ENCODE measurements at regions not wholly inside any gene's neighbourhood (a gene's known extent, or its start where the extent isn't known, plus 50 kb on each side); places are given as distances from the start of the nearest gene placed in this dataset.

DNA sequence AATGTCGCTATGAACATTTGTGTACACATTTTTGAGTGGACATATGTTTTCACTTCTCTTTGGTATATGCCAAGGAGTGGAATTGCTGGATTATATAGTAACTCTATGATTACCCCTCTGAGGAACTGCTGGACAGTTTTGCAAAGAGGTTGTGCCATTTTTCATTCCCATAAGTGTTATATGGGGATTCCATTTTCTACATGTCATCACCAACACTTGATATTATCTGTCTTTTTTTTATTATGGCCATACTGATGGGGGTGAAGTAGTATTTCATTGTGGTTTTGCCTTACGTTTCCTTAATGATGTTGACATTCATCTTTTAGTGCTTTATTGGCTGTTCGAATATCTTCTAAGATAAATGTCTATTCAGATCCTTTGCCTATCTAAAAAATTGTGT, 171.8 kb upstream of the LAMA2 start:
- WGBS = 80% methylated on average over 3 of the region's 3 CpGs
- no peak overlapping the region for H3K4me3 ChIP-seq (ENCODE audit: low read depth in 1 of 3, low read length in 3 of 3)
- peaks cover 0 to 4% (median 0%) of the 10 kb centered on the region in 4 donors for H3K27me3 ChIP-seq (ENCODE audit: control insufficient read depth in 4 of 4, insufficient read depth in 4 of 4, low read length in 3 of 4)
- H3K9ac ChIP-seq (ENCODE audit: low read depth in 1 of 2, low read length in 2 of 2) = no peak overlapping the region
- no peak for DNase-seq (ENCODE audit: low spot score)
- no peaks in the 10 kb centered on the region for H3K36me3 ChIP-seq (ENCODE audit: control insufficient read depth in 4 of 4, insufficient read depth in 3 of 4, low read depth in 1 of 4, low read length in 3 of 4)
- TF ChIP-seq FOXA2 (IDR thresholded peaks at IDR 0.05) (no peak), EGR1 (IDR thresholded peaks at IDR 0.05; ENCODE audit: low read depth in 2 of 2) (no peak), RXRA (IDR thresholded peaks at IDR 0.05) (no peak), HNF4A (conservative IDR thresholded peaks at IDR 0.05) (no peak), FOXA1 (IDR thresholded peaks at IDR 0.05) (no peak)
- no peaks in the 10 kb centered on the region for H3K9me3 ChIP-seq (ENCODE audit: control insufficient read depth in 4 of 4, low read length in 3 of 4)
- H3K27ac ChIP-seq (ENCODE audit: low read depth in 1 of 2, low read length in 2 of 2) = no peak overlapping the region
- H3K4me1 ChIP-seq (ENCODE audit: control insufficient read depth in 4 of 4, insufficient read depth in 4 of 4, low read length in 3 of 4) = no peaks in the 10 kb centered on the region

DNA sequence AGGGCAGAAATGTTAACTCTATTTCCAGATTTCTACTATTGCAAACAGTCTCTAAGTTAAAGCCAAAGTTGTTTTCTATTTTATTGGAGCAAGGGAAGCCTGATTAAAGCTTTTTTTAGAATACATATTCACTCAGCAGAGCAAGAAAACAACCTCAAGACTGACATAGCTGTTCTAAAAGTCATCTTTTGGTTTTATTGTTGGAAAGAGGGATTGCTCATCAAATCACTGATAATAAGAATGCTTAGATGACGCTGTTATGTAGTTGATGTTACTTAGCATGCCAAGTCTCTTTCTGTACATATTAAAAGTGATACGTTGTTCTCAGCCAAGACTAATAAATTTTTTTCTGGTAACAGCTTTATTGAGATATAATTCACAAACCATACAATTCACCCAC, 172.6 kb upstream of the LAMA2 start:
- TF ChIP-seq, protein P1, sequence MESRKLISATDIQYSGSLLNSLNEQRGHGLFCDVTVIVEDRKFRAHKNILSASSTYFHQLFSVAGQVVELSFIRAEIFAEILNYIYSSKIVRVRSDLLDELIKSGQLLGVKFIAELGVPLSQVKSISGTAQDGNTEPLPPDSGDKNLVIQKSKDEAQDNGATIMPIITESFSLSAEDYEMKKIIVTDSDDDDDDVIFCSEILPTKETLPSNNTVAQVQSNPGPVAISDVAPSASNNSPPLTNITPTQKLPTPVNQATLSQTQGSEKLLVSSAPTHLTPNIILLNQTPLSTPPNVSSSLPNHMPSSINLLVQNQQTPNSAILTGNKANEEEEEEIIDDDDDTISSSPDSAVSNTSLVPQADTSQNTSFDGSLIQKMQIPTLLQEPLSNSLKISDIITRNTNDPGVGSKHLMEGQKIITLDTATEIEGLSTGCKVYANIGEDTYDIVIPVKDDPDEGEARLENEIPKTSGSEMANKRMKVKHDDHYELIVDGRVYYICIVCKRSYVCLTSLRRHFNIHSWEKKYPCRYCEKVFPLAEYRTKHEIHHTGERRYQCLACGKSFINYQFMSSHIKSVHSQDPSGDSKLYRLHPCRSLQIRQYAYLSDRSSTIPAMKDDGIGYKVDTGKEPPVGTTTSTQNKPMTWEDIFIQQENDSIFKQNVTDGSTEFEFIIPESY (IDR thresholded peaks at IDR 0.05) = no peak
- TF ChIP-seq RXRA (IDR thresholded peaks at IDR 0.05) (no peak), EGR1 (IDR thresholded peaks at IDR 0.05; ENCODE audit: low read depth in 2 of 2) (no peak), ATF3 (IDR thresholded peaks at IDR 0.05) (no peak), NR2F2 (IDR thresholded peaks at IDR 0.05) (no peak), YY1 (IDR thresholded peaks at IDR 0.05) (no peak), SP1 (IDR thresholded peaks at IDR 0.05) (no peak), FOXA1 (IDR thresholded peaks at IDR 0.05) (no peak), GABPA (IDR thresholded peaks at IDR 0.05 in 1 of 2, conservative IDR thresholded peaks at IDR 0.05 in 1 of 2) (no peak), HNF4A (conservative IDR thresholded peaks at IDR 0.05) (no peak), TAF1 (conservative IDR thresholded peaks at IDR 0.05) (no peak), MAX (IDR thresholded peaks at IDR 0.05) (no peak), RAD21 (IDR thresholded peaks at IDR 0.05) (no peak), CTCF (IDR thresholded peaks at IDR 0.05; ENCODE audit: low read depth, low read length, missing input control) (no peak), FOXA2 (IDR thresholded peaks at IDR 0.05) (no peak), HNF4G (IDR thresholded peaks at IDR 0.05) (no peak), JUND (IDR thresholded peaks at IDR 0.05) (no peak)
- TF ChIP-seq, protein P2, sequence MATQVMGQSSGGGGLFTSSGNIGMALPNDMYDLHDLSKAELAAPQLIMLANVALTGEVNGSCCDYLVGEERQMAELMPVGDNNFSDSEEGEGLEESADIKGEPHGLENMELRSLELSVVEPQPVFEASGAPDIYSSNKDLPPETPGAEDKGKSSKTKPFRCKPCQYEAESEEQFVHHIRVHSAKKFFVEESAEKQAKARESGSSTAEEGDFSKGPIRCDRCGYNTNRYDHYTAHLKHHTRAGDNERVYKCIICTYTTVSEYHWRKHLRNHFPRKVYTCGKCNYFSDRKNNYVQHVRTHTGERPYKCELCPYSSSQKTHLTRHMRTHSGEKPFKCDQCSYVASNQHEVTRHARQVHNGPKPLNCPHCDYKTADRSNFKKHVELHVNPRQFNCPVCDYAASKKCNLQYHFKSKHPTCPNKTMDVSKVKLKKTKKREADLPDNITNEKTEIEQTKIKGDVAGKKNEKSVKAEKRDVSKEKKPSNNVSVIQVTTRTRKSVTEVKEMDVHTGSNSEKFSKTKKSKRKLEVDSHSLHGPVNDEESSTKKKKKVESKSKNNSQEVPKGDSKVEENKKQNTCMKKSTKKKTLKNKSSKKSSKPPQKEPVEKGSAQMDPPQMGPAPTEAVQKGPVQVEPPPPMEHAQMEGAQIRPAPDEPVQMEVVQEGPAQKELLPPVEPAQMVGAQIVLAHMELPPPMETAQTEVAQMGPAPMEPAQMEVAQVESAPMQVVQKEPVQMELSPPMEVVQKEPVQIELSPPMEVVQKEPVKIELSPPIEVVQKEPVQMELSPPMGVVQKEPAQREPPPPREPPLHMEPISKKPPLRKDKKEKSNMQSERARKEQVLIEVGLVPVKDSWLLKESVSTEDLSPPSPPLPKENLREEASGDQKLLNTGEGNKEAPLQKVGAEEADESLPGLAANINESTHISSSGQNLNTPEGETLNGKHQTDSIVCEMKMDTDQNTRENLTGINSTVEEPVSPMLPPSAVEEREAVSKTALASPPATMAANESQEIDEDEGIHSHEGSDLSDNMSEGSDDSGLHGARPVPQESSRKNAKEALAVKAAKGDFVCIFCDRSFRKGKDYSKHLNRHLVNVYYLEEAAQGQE (IDR thresholded peaks at IDR 0.05) = no peak

More for the DNA sequence above, 172.6 kb upstream of the LAMA2 start:
- no peak overlapping the region for H3K4me3 ChIP-seq (ENCODE audit: low read depth in 1 of 3, low read length in 3 of 3)
- H3K9ac ChIP-seq (ENCODE audit: low read depth in 1 of 2, low read length in 2 of 2) = no peak overlapping the region
- no peak overlapping the region for H3K27ac ChIP-seq (ENCODE audit: low read depth in 1 of 2, low read length in 2 of 2)
- no peaks in the 10 kb centered on the region for H3K27me3 ChIP-seq (ENCODE audit: control insufficient read depth in 4 of 4, insufficient read depth in 4 of 4, low read length in 3 of 4)
- H3K36me3 ChIP-seq (ENCODE audit: control insufficient read depth in 4 of 4, insufficient read depth in 3 of 4, low read depth in 1 of 4, low read length in 3 of 4) = no peaks in the 10 kb centered on the region
- H3K9me3 ChIP-seq (ENCODE audit: control insufficient read depth in 4 of 4, low read length in 3 of 4) = no peaks in the 10 kb centered on the region
- H3K4me1 ChIP-seq (ENCODE audit: control insufficient read depth in 4 of 4, insufficient read depth in 4 of 4, low read length in 3 of 4) = no peaks in the 10 kb centered on the region
- 77% methylated on average over 2 of the region's 2 CpGs for whole genome bisulfite sequencing
- no peak for DNase-seq (ENCODE audit: low spot score)

Measured in liver (tissue), 8 donors.